ENCODE measurements at regions not wholly inside any gene's neighbourhood (a gene's known extent, or its start where the extent isn't known, plus 50 kb on each side); places are given as distances from the start of the nearest gene placed in this dataset.

GRCh38 chr4:185902654-185903053 is 90.7 kb upstream of the SORBS2 start:
- DNase-seq (ENCODE audit: low spot score in 2 of 2) (no peak), ATAC-seq (ENCODE audit: low read depth) (no peak)
- peaks cover under 1% of the 10 kb centered on the region for H3K27me3 Mint-ChIP-seq
- no peaks in the 10 kb centered on the region for H3K36me3 Mint-ChIP-seq
- no peak overlapping the region for H3K27ac Mint-ChIP-seq
- no peaks in the 10 kb centered on the region for H3K9me3 Mint-ChIP-seq
- no peak overlapping the region for H3K4me3 Mint-ChIP-seq
- H3K4me1 Mint-ChIP-seq, result peaks cover 7% of the 10 kb centered on the region

- no peak for ATAC-seq (ENCODE audit: low read depth)
- no peaks in the 10 kb centered on the region for H3K36me3 Mint-ChIP-seq
- H3K4me1 Mint-ChIP-seq, result peaks cover 5% of the 10 kb centered on the region
- no peak overlapping the region for H3K4me3 Mint-ChIP-seq
- no peak for DNase-seq (ENCODE audit: low spot score in 2 of 2)
- H3K27me3 Mint-ChIP-seq, result peaks cover 1% of the 10 kb centered on the region
- H3K9me3 Mint-ChIP-seq, result no peaks in the 10 kb centered on the region
- no peak overlapping the region for H3K27ac Mint-ChIP-seq
Measured at GRCh38 chr4:185903205-185903604, 91.2 kb upstream of the SORBS2 start.

GRCh38 chr4:185904381-185904780 is 92.4 kb upstream of the SORBS2 start:
- no peaks in the 10 kb centered on the region for H3K36me3 Mint-ChIP-seq
- DNase-seq (ENCODE audit: low spot score in 2 of 2), result no peak
- no peak overlapping the region for H3K4me3 Mint-ChIP-seq
- H3K4me1 Mint-ChIP-seq, result no peaks in the 10 kb centered on the region
- no peaks in the 10 kb centered on the region for H3K9me3 Mint-ChIP-seq
- H3K27ac Mint-ChIP-seq, result no peak overlapping the region
- H3K27me3 Mint-ChIP-seq, result peaks cover 1% of the 10 kb centered on the region
- no peak for ATAC-seq (ENCODE audit: low read depth)

- H3K4me3 Mint-ChIP-seq, result no peak overlapping the region
- H3K4me1 Mint-ChIP-seq, result no peaks in the 10 kb centered on the region
- ATAC-seq (ENCODE audit: low read depth) (no peak), DNase-seq (ENCODE audit: low spot score in 2 of 2) (no peak)
- peaks cover 1% of the 10 kb centered on the region for H3K27me3 Mint-ChIP-seq
- no peak overlapping the region for H3K27ac Mint-ChIP-seq
- H3K36me3 Mint-ChIP-seq, result no peaks in the 10 kb centered on the region
- H3K9me3 Mint-ChIP-seq, result no peaks in the 10 kb centered on the region
Measured at GRCh38 chr4:185909972-185910371, 98.0 kb upstream of the SORBS2 start.

- Mint-ChIP-seq H3K27ac (no peak overlapping the region), H3K27me3 (peaks cover 5% of the 10 kb centered on the region), H3K4me3 (no peak overlapping the region), H3K36me3 (no peaks in the 10 kb centered on the region), H3K9me3 (peaks cover 2% of the 10 kb centered on the region), H3K4me1 (no peaks in the 10 kb centered on the region)
- DNase-seq (ENCODE audit: low spot score in 2 of 2), result no peak
- ATAC-seq (ENCODE audit: low read depth), result no peak
Measured at GRCh38 chr4:185911556-185912064, 99.6 kb upstream of the SORBS2 start.

- no peak overlapping the region for H3K4me3 Mint-ChIP-seq
- H3K27me3 Mint-ChIP-seq, result peaks cover 4% of the 10 kb centered on the region
- H3K4me1 Mint-ChIP-seq, result no peaks in the 10 kb centered on the region
- H3K9me3 Mint-ChIP-seq, result peaks cover 2% of the 10 kb centered on the region
- ATAC-seq (ENCODE audit: low read depth) (no peak), DNase-seq (ENCODE audit: low spot score in 2 of 2) (no peak)
- no peak overlapping the region for H3K27ac Mint-ChIP-seq
- H3K36me3 Mint-ChIP-seq, result no peaks in the 10 kb centered on the region
Measured at GRCh38 chr4:185912779-185913178, 100.8 kb upstream of the SORBS2 start.

- H3K36me3 Mint-ChIP-seq, result no peaks in the 10 kb centered on the region
- ATAC-seq (ENCODE audit: low read depth), result no peak
Measured at GRCh38 chr4:185914583-185915199, 102.7 kb upstream of the SORBS2 start.

GRCh38 chr4:185915271-185915670 is 103.3 kb upstream of the SORBS2 start:
- Mint-ChIP-seq H3K4me3 (no peak overlapping the region), H3K9me3 (peaks cover 2% of the 10 kb centered on the region), H3K27me3 (peaks cover 4% of the 10 kb centered on the region), H3K4me1 (no peaks in the 10 kb centered on the region), H3K36me3 (no peaks in the 10 kb centered on the region), H3K27ac (no peak overlapping the region)
- ATAC-seq (ENCODE audit: low read depth) (no peak), DNase-seq (ENCODE audit: low spot score in 2 of 2) (no peak)

More at GRCh38 chr4:185914583-185915199, 102.7 kb upstream of the SORBS2 start:
- Mint-ChIP-seq H3K4me1 (no peaks in the 10 kb centered on the region), H3K9me3 (peaks cover 2% of the 10 kb centered on the region), H3K27ac (no peak overlapping the region), H3K27me3 (peaks cover 4% of the 10 kb centered on the region), H3K4me3 (no peak overlapping the region)
- DNase-seq (ENCODE audit: low spot score in 2 of 2), result no peak

- no peak for ATAC-seq (ENCODE audit: low read depth)
- Mint-ChIP-seq H3K4me3 (no peak overlapping the region), H3K9me3 (peaks cover 2% of the 10 kb centered on the region), H3K36me3 (no peaks in the 10 kb centered on the region), H3K27ac (no peak overlapping the region), H3K27me3 (peaks cover 4% of the 10 kb centered on the region), H3K4me1 (no peaks in the 10 kb centered on the region)
- no peak for DNase-seq (ENCODE audit: low spot score in 2 of 2)
Measured at GRCh38 chr4:185915817-185916216, 103.8 kb upstream of the SORBS2 start.

GRCh38 chr4:185916231-185916630 is 104.2 kb upstream of the SORBS2 start:
- no peaks in the 10 kb centered on the region for H3K4me1 Mint-ChIP-seq
- H3K4me3 Mint-ChIP-seq, result no peak overlapping the region
- ATAC-seq (ENCODE audit: low read depth) (no peak), DNase-seq (ENCODE audit: low spot score in 2 of 2) (no peak)
- no peak overlapping the region for H3K27ac Mint-ChIP-seq
- peaks cover 4% of the 10 kb centered on the region for H3K27me3 Mint-ChIP-seq
- no peaks in the 10 kb centered on the region for H3K36me3 Mint-ChIP-seq
- H3K9me3 Mint-ChIP-seq, result peaks cover 2% of the 10 kb centered on the region

GRCh38 chr4:185916683-185917082 is 104.7 kb upstream of the SORBS2 start:
- ATAC-seq (ENCODE audit: low read depth), result no peak
- Mint-ChIP-seq H3K27ac (no peak overlapping the region), H3K9me3 (peaks cover 2% of the 10 kb centered on the region), H3K36me3 (no peaks in the 10 kb centered on the region), H3K4me1 (no peaks in the 10 kb centered on the region), H3K4me3 (no peak overlapping the region), H3K27me3 (peaks cover 4% of the 10 kb centered on the region)
- no peak for DNase-seq (ENCODE audit: low spot score in 2 of 2)

- no peak for DNase-seq (ENCODE audit: low spot score in 2 of 2)
- H3K4me3 Mint-ChIP-seq, result no peak overlapping the region
- H3K27ac Mint-ChIP-seq, result no peak overlapping the region
- no peak for ATAC-seq (ENCODE audit: low read depth)
- no peaks in the 10 kb centered on the region for H3K36me3 Mint-ChIP-seq
- H3K27me3 Mint-ChIP-seq, result peaks cover 6% of the 10 kb centered on the region
- H3K9me3 Mint-ChIP-seq, result peaks cover 5% of the 10 kb centered on the region
- H3K4me1 Mint-ChIP-seq, result no peaks in the 10 kb centered on the region
Measured at GRCh38 chr4:185919107-185919506, 107.1 kb upstream of the SORBS2 start.

GRCh38 chr4:185920171-185920570 is 108.2 kb upstream of the SORBS2 start:
- peaks cover 5% of the 10 kb centered on the region for H3K9me3 Mint-ChIP-seq
- DNase-seq (ENCODE audit: low spot score in 2 of 2) (no peak), ATAC-seq (ENCODE audit: low read depth) (no peak)
- no peaks in the 10 kb centered on the region for H3K4me1 Mint-ChIP-seq
- H3K36me3 Mint-ChIP-seq, result peaks cover 2% of the 10 kb centered on the region
- no peak overlapping the region for H3K27ac Mint-ChIP-seq
- H3K27me3 Mint-ChIP-seq, result peaks cover 6% of the 10 kb centered on the region
- no peak overlapping the region for H3K4me3 Mint-ChIP-seq

GRCh38 chr4:185920691-185921260 is 108.8 kb upstream of the SORBS2 start:
- Mint-ChIP-seq H3K36me3 (peaks cover 2% of the 10 kb centered on the region), H3K4me3 (no peak overlapping the region), H3K27me3 (peaks cover 4% of the 10 kb centered on the region), H3K27ac (no peak overlapping the region), H3K9me3 (peaks cover 4% of the 10 kb centered on the region), H3K4me1 (no peaks in the 10 kb centered on the region)
- no peak for ATAC-seq (ENCODE audit: low read depth)
- no peak for DNase-seq (ENCODE audit: low spot score in 2 of 2)
